Stimulated activated naive CD8-positive, alpha-beta T cell treated with anti-CD3 and anti-CD28 coated beads, Interleukin-15, Interleukin-2, amounts not matched to agents 100 ng/mL and 50 ng/mL, for 24 hours (primary cell): ENCODE measurements at regions not wholly inside any gene's neighbourhood (a gene's known extent, or its start where the extent isn't known, plus 50 kb on each side); places are given as distances from the start of the nearest gene placed in this dataset.
"Not testable (repeated sequence)": the region's sequence is repeated elsewhere in the genome, so short reads cannot be mapped to it uniquely, and the experiment has no call there.

ENCODE experiments used
- H3K27ac Mint-ChIP-seq: one replicate; pipeline ENCODE4 v1.8.0; 2021; ENCODE audit warnings: mild to moderate bottlenecking, mixed read lengths
- H3K27me3 Mint-ChIP-seq: one replicate; pipeline ENCODE4 v1.8.0; 2021; ENCODE audit warnings: mixed read lengths
- H3K36me3 Mint-ChIP-seq: one replicate; pipeline ENCODE4 v1.8.0; 2021; ENCODE audit warnings: low read depth, mixed read lengths
- H3K4me1 Mint-ChIP-seq: one replicate; pipeline ENCODE4 v1.8.0; 2021; ENCODE audit warnings: low read depth, mixed read lengths
- H3K4me3 Mint-ChIP-seq: one replicate; pipeline ENCODE4 v1.8.0; 2021; ENCODE audit warnings: mild to moderate bottlenecking, mixed read lengths
- H3K9me3 Mint-ChIP-seq: one replicate; pipeline ENCODE4 v1.8.0; 2021; ENCODE audit warnings: mixed read lengths

- H3K36me3 Mint-ChIP-seq, H3K4me3 Mint-ChIP-seq, H3K4me1 Mint-ChIP-seq, H3K27ac Mint-ChIP-seq, H3K27me3 Mint-ChIP-seq: not testable (repeated sequence)
- H3K9me3 Mint-ChIP-seq: peaks cover 38% of the 10 kb centered on the region
These were observed 356.1 kb upstream of the NRP1 start for GRCh38 chr10:33690536-33690935.

GRCh38 chr10:33688506-33688905 is 354.0 kb upstream of the NRP1 start:
- Mint-ChIP-seq H3K4me1 (no peaks in the 10 kb centered on the region), H3K27ac (no peak overlapping the region), H3K9me3 (peaks cover 28% of the 10 kb centered on the region)

GRCh38 chr10:33684211-33684611 is 349.7 kb upstream of the NRP1 start:
- Mint-ChIP-seq H3K36me3 (no peaks in the 10 kb centered on the region), H3K9me3 (peaks cover 5% of the 10 kb centered on the region), H3K27me3 (peaks cover 4% of the 10 kb centered on the region), H3K4me3 (no peak overlapping the region), H3K27ac (no peak overlapping the region), H3K4me1 (no peaks in the 10 kb centered on the region)

More at GRCh38 chr10:33688506-33688905, 354.0 kb upstream of the NRP1 start:
- Mint-ChIP-seq H3K4me3 (no peak overlapping the region), H3K36me3 (no peaks in the 10 kb centered on the region), H3K27me3 (peaks cover 4% of the 10 kb centered on the region)

GRCh38 chr10:33681595-33681994 is 347.1 kb upstream of the NRP1 start:
- Mint-ChIP-seq H3K27me3 (peaks cover 4% of the 10 kb centered on the region), H3K4me1 (no peaks in the 10 kb centered on the region), H3K27ac (no peak overlapping the region), H3K9me3 (no peaks in the 10 kb centered on the region), H3K36me3 (no peaks in the 10 kb centered on the region), H3K4me3 (no peak overlapping the region)

GRCh38 chr10:33680036-33680435 is 345.6 kb upstream of the NRP1 start:
- Mint-ChIP-seq H3K4me3 (no peak overlapping the region), H3K27ac (no peak overlapping the region), H3K4me1 (no peaks in the 10 kb centered on the region), H3K27me3 (peaks cover 11% of the 10 kb centered on the region), H3K36me3 (no peaks in the 10 kb centered on the region), H3K9me3 (no peaks in the 10 kb centered on the region)

GRCh38 chr10:33676606-33677339 is 342.3 kb upstream of the NRP1 start:
- Mint-ChIP-seq H3K9me3 (no peaks in the 10 kb centered on the region), H3K27ac (no peak overlapping the region), H3K27me3 (peaks cover 12% of the 10 kb centered on the region), H3K4me1 (no peaks in the 10 kb centered on the region), H3K4me3 (no peak overlapping the region), H3K36me3 (no peaks in the 10 kb centered on the region)

- Mint-ChIP-seq H3K4me1 (no peaks in the 10 kb centered on the region), H3K27ac (no peak overlapping the region), H3K36me3 (no peaks in the 10 kb centered on the region)
These were observed 340.6 kb upstream of the NRP1 start for GRCh38 chr10:33674986-33675599.

GRCh38 chr10:33674491-33674890 is 340.0 kb upstream of the NRP1 start:
- Mint-ChIP-seq H3K4me3 (no peak overlapping the region), H3K27ac (no peak overlapping the region), H3K4me1 (no peaks in the 10 kb centered on the region), H3K36me3 (no peaks in the 10 kb centered on the region), H3K27me3 (peaks cover 12% of the 10 kb centered on the region), H3K9me3 (no peaks in the 10 kb centered on the region)

More at GRCh38 chr10:33674986-33675599, 340.6 kb upstream of the NRP1 start:
- Mint-ChIP-seq H3K9me3 (no peaks in the 10 kb centered on the region), H3K27me3 (peaks cover 12% of the 10 kb centered on the region), H3K4me3 (no peak overlapping the region)

- Mint-ChIP-seq H3K9me3 (no peaks in the 10 kb centered on the region), H3K27ac (no peak overlapping the region), H3K36me3 (no peaks in the 10 kb centered on the region), H3K27me3 (peaks cover 12% of the 10 kb centered on the region), H3K4me1 (no peaks in the 10 kb centered on the region), H3K4me3 (no peak overlapping the region)
These were observed 339.5 kb upstream of the NRP1 start for GRCh38 chr10:33673839-33674415.

GRCh38 chr10:33669904-33670303 is 335.4 kb upstream of the NRP1 start:
- no peaks in the 10 kb centered on the region for H3K4me1 Mint-ChIP-seq
- no peaks in the 10 kb centered on the region for H3K27me3 Mint-ChIP-seq
- H3K9me3 Mint-ChIP-seq: no peaks in the 10 kb centered on the region
- H3K27ac Mint-ChIP-seq: no peak overlapping the region
- H3K4me3 Mint-ChIP-seq: no peak overlapping the region
- no peaks in the 10 kb centered on the region for H3K36me3 Mint-ChIP-seq

- Mint-ChIP-seq H3K4me1 (peaks cover 4% of the 10 kb centered on the region), H3K4me3 (no peak overlapping the region), H3K36me3 (no peaks in the 10 kb centered on the region), H3K9me3 (peaks cover 9% of the 10 kb centered on the region), H3K27ac (no peak overlapping the region), H3K27me3 (peaks cover 11% of the 10 kb centered on the region)
These were observed 332.4 kb upstream of the NRP1 start for GRCh38 chr10:33666686-33667480.

- H3K4me3 Mint-ChIP-seq: no peak overlapping the region
- peaks cover 9% of the 10 kb centered on the region for H3K9me3 Mint-ChIP-seq
- no peak overlapping the region for H3K27ac Mint-ChIP-seq
- peaks cover 15% of the 10 kb centered on the region for H3K27me3 Mint-ChIP-seq
- peaks cover 9% of the 10 kb centered on the region for H3K4me1 Mint-ChIP-seq
- H3K36me3 Mint-ChIP-seq: no peaks in the 10 kb centered on the region
These were observed 331.0 kb upstream of the NRP1 start for GRCh38 chr10:33665501-33665900.

- no peak overlapping the region for H3K4me3 Mint-ChIP-seq
- peaks cover 9% of the 10 kb centered on the region for H3K4me1 Mint-ChIP-seq
These were observed 329.6 kb upstream of the NRP1 start for GRCh38 chr10:33664070-33664469.

GRCh38 chr10:33661580-33662336 is 327.3 kb upstream of the NRP1 start:
- Mint-ChIP-seq H3K4me3 (no peak overlapping the region), H3K27ac (no peak overlapping the region), H3K36me3 (no peaks in the 10 kb centered on the region)

More at GRCh38 chr10:33664070-33664469, 329.6 kb upstream of the NRP1 start:
- no peaks in the 10 kb centered on the region for H3K36me3 Mint-ChIP-seq
- H3K27ac Mint-ChIP-seq: no peak overlapping the region
- peaks cover 15% of the 10 kb centered on the region for H3K27me3 Mint-ChIP-seq
- peaks cover 9% of the 10 kb centered on the region for H3K9me3 Mint-ChIP-seq

More at GRCh38 chr10:33661580-33662336, 327.3 kb upstream of the NRP1 start:
- Mint-ChIP-seq H3K4me1 (peaks cover 9% of the 10 kb centered on the region), H3K9me3 (peaks cover 9% of the 10 kb centered on the region), H3K27me3 (peaks cover 15% of the 10 kb centered on the region)
